C4-2B (cell line): ENCODE measurements at regions not wholly inside any gene's neighbourhood (a gene's known extent, or its start where the extent isn't known, plus 50 kb on each side); places are given as distances from the start of the nearest gene placed in this dataset.

ENCODE experiments used
- ZFX ChIP-seq: fragments of 450-650 bp; IDR thresholded peaks from 2 replicates; pipeline ENCODE4 v1.6.1; 2017
- TF ChIP-seq, protein P1 (sequence below): fragments of 450-650 bp; conservative IDR thresholded peaks from 2 replicates; pipeline ENCODE4 v1.5.1; 2017; ENCODE audit warnings: mild to moderate bottlenecking

DNA sequence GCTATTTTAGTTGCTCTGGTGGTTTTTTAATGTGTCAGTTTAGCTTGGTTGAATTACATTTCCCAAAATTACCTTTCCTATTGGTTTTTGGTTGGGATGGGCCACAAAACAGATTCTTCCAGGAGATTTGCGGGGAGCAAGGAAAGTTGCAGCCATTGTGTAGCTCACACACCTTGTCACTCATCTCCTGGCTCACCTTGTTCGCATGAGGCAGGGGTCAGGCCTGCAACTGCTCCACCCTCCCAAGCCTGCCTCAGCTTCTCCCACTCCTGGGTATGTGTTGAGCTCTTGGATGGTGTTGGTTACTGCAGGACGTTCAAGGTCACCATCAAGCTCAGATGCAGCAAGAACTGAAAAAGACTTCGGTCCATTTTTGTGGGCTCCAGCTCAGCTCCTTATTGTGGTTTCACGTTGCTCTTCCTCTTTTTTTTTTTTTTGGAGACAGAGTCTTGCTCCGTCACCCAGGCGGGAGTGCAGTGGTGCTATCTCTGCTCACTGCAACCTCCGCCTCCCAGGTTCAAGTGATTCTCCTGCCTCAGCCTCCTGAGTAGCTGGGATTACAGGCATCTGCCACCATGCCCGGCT is 95.6 kb upstream of the METTL14 start:
- TF ChIP-seq, protein P1, sequence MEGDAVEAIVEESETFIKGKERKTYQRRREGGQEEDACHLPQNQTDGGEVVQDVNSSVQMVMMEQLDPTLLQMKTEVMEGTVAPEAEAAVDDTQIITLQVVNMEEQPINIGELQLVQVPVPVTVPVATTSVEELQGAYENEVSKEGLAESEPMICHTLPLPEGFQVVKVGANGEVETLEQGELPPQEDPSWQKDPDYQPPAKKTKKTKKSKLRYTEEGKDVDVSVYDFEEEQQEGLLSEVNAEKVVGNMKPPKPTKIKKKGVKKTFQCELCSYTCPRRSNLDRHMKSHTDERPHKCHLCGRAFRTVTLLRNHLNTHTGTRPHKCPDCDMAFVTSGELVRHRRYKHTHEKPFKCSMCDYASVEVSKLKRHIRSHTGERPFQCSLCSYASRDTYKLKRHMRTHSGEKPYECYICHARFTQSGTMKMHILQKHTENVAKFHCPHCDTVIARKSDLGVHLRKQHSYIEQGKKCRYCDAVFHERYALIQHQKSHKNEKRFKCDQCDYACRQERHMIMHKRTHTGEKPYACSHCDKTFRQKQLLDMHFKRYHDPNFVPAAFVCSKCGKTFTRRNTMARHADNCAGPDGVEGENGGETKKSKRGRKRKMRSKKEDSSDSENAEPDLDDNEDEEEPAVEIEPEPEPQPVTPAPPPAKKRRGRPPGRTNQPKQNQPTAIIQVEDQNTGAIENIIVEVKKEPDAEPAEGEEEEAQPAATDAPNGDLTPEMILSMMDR: no peak
- TF ChIP-seq ZFX: no peak
